H1 (cell line): ENCODE measurements at regions not wholly inside any gene's neighbourhood (a gene's known extent, or its start where the extent isn't known, plus 50 kb on each side); places are given as distances from the start of the nearest gene placed in this dataset.

Source experiments
- CTCF ChIA-PET: fragments of 300-600 bp; sonication (Branson Sonifier 250); formaldehyde crosslinking; loops from one replicate; lab custom pipeline; 2021; ENCODE audit not compliant: partially characterized antibody; lab: Charles Lee
- POLR2A ChIA-PET: fragments of 300-600 bp; sonication (Branson Sonifier 250); formaldehyde crosslinking; loops from one replicate; lab custom pipeline; 2021; ENCODE audit warnings: inconsistent platforms; ENCODE audit not compliant: partially characterized antibody; lab: Charles Lee
- DNase-seq, 2 experiments: peaks; one replicate each; pipeline versions ENCODE4 v3.0.0 to v3.0.0-alpha.2; 2010 to 2022; ENCODE audit warnings: low spot score in 2 of 2, low read depth in 1 of 2, mixed read lengths in 1 of 2
- FAIRE-seq: peaks from 2 replicates; lab custom pipeline; 2011; peaks lifted over from hg19 to GRCh38; lab: Jason Lieb, UNC
- H2AFZ ChIP-seq: 2 replicates; pipeline ENCODE4 v1.8.1; 2012; ENCODE audit warnings: low read length, inconsistent platforms
- H2AK5ac ChIP-seq: 2 replicates; pipeline ENCODE4 v1.6.1; 2013; ENCODE audit warnings: low read depth, low read length
- H2BK120ac ChIP-seq: replicated peaks from 2 replicates; pipeline ENCODE3; 2013; ENCODE audit warnings: low read depth, low read length, inconsistent platforms
- H2BK12ac ChIP-seq: 2 replicates; pipeline ENCODE4 v1.6.1; 2013; ENCODE audit warnings: low read depth, low read length
- H2BK15ac ChIP-seq: 2 replicates; pipeline ENCODE4 v1.6.1; 2013; ENCODE audit warnings: low read length
- H2BK20ac ChIP-seq: 2 replicates; pipeline ENCODE4 v1.6.1; 2013; ENCODE audit warnings: low read length
- H2BK5ac ChIP-seq: 2 replicates; pipeline ENCODE4 v1.6.1; 2013; ENCODE audit warnings: low read depth, low read length
- H3K14ac ChIP-seq: 2 replicates; pipeline ENCODE4 v1.6.1; 2013; ENCODE audit warnings: inconsistent platforms; ENCODE audit not compliant: insufficient read length
- H3K18ac ChIP-seq: 2 replicates; pipeline ENCODE4 v1.6.1; 2013; ENCODE audit warnings: low read length; ENCODE audit errors: extremely low read depth
- H3K23ac ChIP-seq: 2 replicates; pipeline ENCODE4 v1.6.1; 2013; ENCODE audit warnings: inconsistent platforms; ENCODE audit not compliant: insufficient read length
- H3K23me2 ChIP-seq: 2 replicates; pipeline ENCODE4 v1.6.1; 2013; ENCODE audit warnings: low read depth, low read length
- H3K27ac ChIP-seq: 2 replicates; pipeline ENCODE4 v1.6.1; 2011; ENCODE audit warnings: low read depth, low read length, inconsistent platforms
- H3K27me3 ChIP-seq, 4 experiments: replicated peaks in 1 of 4; 1 replicate in 1 of 4; 2 replicates in 3 of 4; pipeline versions ENCODE4 v1.6.1 to v1.8.1; 2011 to 2013; ENCODE audit warnings: low read length in 3 of 4, mild to moderate bottlenecking in 3 of 4, inconsistent platforms in 2 of 4, mixed read lengths in 2 of 4, moderate library complexity in 1 of 4; ENCODE audit not compliant: control insufficient read depth in 3 of 4, insufficient read depth in 3 of 4; ENCODE audit errors: extremely low read depth in 1 of 4
- H3K36me3 ChIP-seq, 4 experiments: 2 replicates each; pipeline versions ENCODE4 v1.6.1 to v1.8.1; 2011 to 2013; ENCODE audit warnings: mild to moderate bottlenecking in 4 of 4, low read length in 3 of 4, moderate library complexity in 2 of 4, control low read depth in 1 of 4, inconsistent platforms in 1 of 4; ENCODE audit not compliant: insufficient read depth in 4 of 4, control insufficient read depth in 2 of 4
- H3K4ac ChIP-seq: replicated peaks from 2 replicates; pipeline ENCODE3; 2013; ENCODE audit warnings: low read length, low read depth, mixed read lengths, inconsistent platforms; ENCODE audit not compliant: insufficient read length
- H3K4me1 ChIP-seq, 4 experiments: replicated peaks in 1 of 4; 1 replicate in 1 of 4; 2 replicates in 3 of 4; pipeline versions ENCODE4 v1.6.1 to v1.8.1; 2011 to 2013; ENCODE audit warnings: low read length in 3 of 4, inconsistent platforms in 2 of 4, mixed read lengths in 1 of 4; ENCODE audit not compliant: insufficient read depth in 4 of 4, control insufficient read depth in 3 of 4
- H3K4me2 ChIP-seq, 2 experiments: 2 replicates each; pipeline versions ENCODE4 v1.6.1 to v1.8.1; 2011 to 2013; ENCODE audit warnings: low read depth in 2 of 2, low read length in 2 of 2, control low read depth in 1 of 2, inconsistent platforms in 1 of 2, mild to moderate bottlenecking in 1 of 2; ENCODE audit not compliant: insufficient read depth in 1 of 2
- H3K4me3 ChIP-seq, 4 experiments: fragments of 200-600, 300-600 bp in 1 of 4; sonication (generic), shearing (Covaris generic), sonication (Bioruptor Twin) in 1 of 4; 2 replicates each; pipeline versions ENCODE4 v1.5.1 to v1.8.1; 2011 to 2016; ENCODE audit warnings: low read length in 4 of 4, low read depth in 3 of 4, control low read depth in 2 of 4, inconsistent platforms in 2 of 4, mild to moderate bottlenecking in 2 of 4, mixed read lengths in 1 of 4, moderate library complexity in 1 of 4; ENCODE audit not compliant: insufficient read depth in 2 of 4; ENCODE audit errors: extremely low read depth in 1 of 4
- H3K56ac ChIP-seq: replicated peaks from 2 replicates; pipeline ENCODE3; 2013; ENCODE audit warnings: low read depth, mild to moderate bottlenecking, mixed read lengths, low read length, inconsistent platforms; ENCODE audit not compliant: insufficient read length
- H3K79me1 ChIP-seq: 2 replicates; pipeline ENCODE4 v1.6.1; 2013; ENCODE audit warnings: low read depth, low read length, control low read depth
- H3K79me2 ChIP-seq, 2 experiments: 2 replicates each; pipeline versions ENCODE4 v1.6.1 to v1.8.1; 2012 to 2013; ENCODE audit warnings: low read length in 2 of 2, mild to moderate bottlenecking in 2 of 2, inconsistent platforms in 1 of 2; ENCODE audit not compliant: insufficient read depth in 2 of 2, control insufficient read depth in 1 of 2
- H3K9ac ChIP-seq, 4 experiments: replicated peaks in 1 of 4; 1 replicate in 1 of 4; 2 replicates in 3 of 4; pipeline versions ENCODE4 v1.6.1 to v1.8.1; 2011 to 2013; ENCODE audit warnings: low read depth in 3 of 4, low read length in 3 of 4, control low read depth in 2 of 4, mild to moderate bottlenecking in 2 of 4, moderate library complexity in 2 of 4, inconsistent platforms in 1 of 4; ENCODE audit errors: extremely low read depth in 1 of 4
- H3K9me3 ChIP-seq, 2 experiments: 2 replicates each; pipeline versions ENCODE4 v1.6.1 to v1.8.1; 2012 to 2013; ENCODE audit warnings: mild to moderate bottlenecking in 2 of 2, moderate library complexity in 2 of 2, control low read depth in 1 of 2, inconsistent platforms in 1 of 2, low read depth in 1 of 2, low read length in 1 of 2, mixed read lengths in 1 of 2; ENCODE audit not compliant: insufficient read depth in 2 of 2
- H4K20me1 ChIP-seq, 2 experiments: replicated peaks in 1 of 2; 2 replicates each; pipeline versions ENCODE3 to v1.8.1; 2011 to 2013; ENCODE audit warnings: inconsistent platforms in 2 of 2, low read length in 2 of 2, mild to moderate bottlenecking in 1 of 2; ENCODE audit not compliant: insufficient read depth in 2 of 2, control insufficient read depth in 1 of 2
- H4K5ac ChIP-seq: 2 replicates; pipeline ENCODE4 v1.6.1; 2013; ENCODE audit warnings: low read length, low read depth, mixed read lengths, inconsistent platforms; ENCODE audit not compliant: insufficient read length
- H4K8ac ChIP-seq: 2 replicates; pipeline ENCODE4 v1.8.0; 2013; ENCODE audit warnings: mild to moderate bottlenecking, moderate library complexity, low read length, inconsistent platforms; ENCODE audit not compliant: insufficient read depth; ENCODE audit errors: extremely low read depth
- H4K91ac ChIP-seq: replicated peaks from 2 replicates; pipeline ENCODE3; 2013; ENCODE audit warnings: low read length, mixed read lengths, inconsistent platforms; ENCODE audit not compliant: insufficient read length
- WGBS, 2 experiments: shearing (Covaris generic) in 1 of 2; methylation state at CpG; one replicate each; pipeline versions ENCODE4 v1.1.6 to v1.1.7; 2013 to 2015; ENCODE audit warnings: low lambda C conversion rate in 2 of 2, mixed read lengths in 2 of 2, inconsistent platforms in 1 of 2, low coverage in 1 of 2, missing lambda C conversion rate in 1 of 2; ENCODE audit not compliant: insufficient replicate concordance in 2 of 2, insufficient coverage in 1 of 2, insufficient read length in 1 of 2; ENCODE audit errors: extremely low coverage in 1 of 2, missing lambda C conversion rate in 1 of 2; 5-methylcytosine and 5-hydroxymethylcytosine counted together

- 82% methylated on average over 6 of the region's 6 CpGs; no CpG with 5 or more reads in 1 of the 2 experiments for WGBS, 2 experiments
- DNase-seq = no peak
Measured at GRCh38 chr9:81841333-81841732, 86.9 kb upstream of the SPATA31D4 start.

More at GRCh38 chr9:81841333-81841732, 86.9 kb upstream of the SPATA31D4 start:
- no peak for FAIRE-seq
- Histone ChIP-seq H3K14ac (no peak overlapping the region), H3K4ac (no peak overlapping the region), H3K27me3 (no peaks in the 10 kb centered on the region), H2BK12ac (no peak overlapping the region), H4K91ac (no peak overlapping the region), H3K9me3 (no peaks in the 10 kb centered on the region), H2BK5ac (no peak overlapping the region), H4K20me1 (no peaks in the 10 kb centered on the region), H3K18ac (no peak overlapping the region), H3K23ac (no peak overlapping the region), H3K27ac (no peak overlapping the region), H3K9ac (no peak overlapping the region), H3K56ac (no peak overlapping the region), H4K5ac (no peak overlapping the region), H2BK20ac (no peak overlapping the region), H4K8ac (no peak overlapping the region), H3K4me3 (no peak overlapping the region), H3K36me3 (no peaks in the 10 kb centered on the region), H3K79me1 (no peaks in the 10 kb centered on the region), H3K4me2 (no peak overlapping the region; a peak in 1 of 4 replicates), H3K4me1 (peaks cover 0 to 7% (median 4%) of the 10 kb centered on the region in 4 experiments; a peak in 2 of 7 replicates), H2AFZ (no peak overlapping the region), H2BK120ac (no peak overlapping the region), H3K23me2 (no peaks in the 10 kb centered on the region), H2AK5ac (no peak overlapping the region), H3K79me2 (no peaks in the 10 kb centered on the region), H2BK15ac (no peak overlapping the region)
- CTCF ChIA-PET = interaction anchor here (0.9 to 1.7 kb wide), 4 partner anchors 14 to 767 kb away, joined by 3 read pairs; no protein-coding TSS in a partner anchor
- POLR2A ChIA-PET = no interaction called here
